ENCODE measurements at regions not wholly inside any gene's neighbourhood (a gene's known extent, or its start where the extent isn't known, plus 50 kb on each side); places are given as distances from the start of the nearest gene placed in this dataset.

GRCh38 chr1:201686714-201687455 is 142.1 kb upstream of the IPO9 start:
- TF ChIP-seq CTCF (IDR thresholded peaks at IDR 0.05; ENCODE audit: insufficient read depth, low read length), result no peak
- no peak for DNase-seq (ENCODE audit: low read depth)
- H3K4me3 ChIP-seq (ENCODE audit: low read depth, low read length), result no peak overlapping the region

- no peak for TF ChIP-seq CTCF (IDR thresholded peaks at IDR 0.05; ENCODE audit: insufficient read depth, low read length)
- no peak for DNase-seq (ENCODE audit: low read depth)
These were observed 140.4 kb upstream of the IPO9 start for GRCh38 chr1:201688514-201688913.

GRCh38 chr1:201689647-201690046 is 139.3 kb upstream of the IPO9 start:
- no peak for TF ChIP-seq CTCF (IDR thresholded peaks at IDR 0.05; ENCODE audit: insufficient read depth, low read length)
- H3K4me3 ChIP-seq (ENCODE audit: low read depth, low read length), result no peak overlapping the region
- no peak for DNase-seq (ENCODE audit: low read depth)

More at GRCh38 chr1:201688514-201688913, 140.4 kb upstream of the IPO9 start:
- H3K4me3 ChIP-seq (ENCODE audit: low read depth, low read length), result no peak overlapping the region

GRCh38 chr1:201690528-201690927 is 138.4 kb upstream of the IPO9 start:
- no peak for DNase-seq (ENCODE audit: low read depth)
- no peak for TF ChIP-seq CTCF (IDR thresholded peaks at IDR 0.05; ENCODE audit: insufficient read depth, low read length)
- H3K4me3 ChIP-seq (ENCODE audit: low read depth, low read length), result no peak overlapping the region

- TF ChIP-seq CTCF (IDR thresholded peaks at IDR 0.05; ENCODE audit: insufficient read depth, low read length), result no peak
- no peak for DNase-seq (ENCODE audit: low read depth)
These were observed 137.0 kb upstream of the IPO9 start for GRCh38 chr1:201691716-201692554.

GRCh38 chr1:201692555-201693394 is 136.2 kb upstream of the IPO9 start:
- H3K4me3 ChIP-seq (ENCODE audit: low read depth, low read length), result no peak overlapping the region
- peak; percentile 33 for DNase-seq (ENCODE audit: low read depth)
- no peak for TF ChIP-seq CTCF (IDR thresholded peaks at IDR 0.05; ENCODE audit: insufficient read depth, low read length)

More at GRCh38 chr1:201691716-201692554, 137.0 kb upstream of the IPO9 start:
- H3K4me3 ChIP-seq (ENCODE audit: low read depth, low read length), result no peak overlapping the region
